H9 (cell line): ENCODE measurements at regions not wholly inside any gene's neighbourhood (a gene's known extent, or its start where the extent isn't known, plus 50 kb on each side); places are given as distances from the start of the nearest gene placed in this dataset.

Experiments used
- DNase-seq: peaks from one replicate; pipeline ENCODE4 v3.0.0-alpha.2; 2017
- H2AFZ ChIP-seq: one replicate; pipeline ENCODE4 v1.6.1; 2013; ENCODE audit warnings: mild to moderate bottlenecking, low read length, control low read depth, moderate library complexity
- H2AK5ac ChIP-seq: 2 replicates; pipeline ENCODE4 v1.6.1; 2013; ENCODE audit warnings: low read length, control low read depth, mixed read lengths; ENCODE audit not compliant: insufficient read length
- H2BK120ac ChIP-seq: one replicate; pipeline ENCODE4 v1.6.1; 2013; ENCODE audit warnings: low read depth, mild to moderate bottlenecking, low read length, control low read depth, inconsistent platforms; ENCODE audit not compliant: poor library complexity, severe bottlenecking
- H2BK12ac ChIP-seq: 2 replicates; pipeline ENCODE4 v1.6.1; 2013; ENCODE audit warnings: low read length, control low read depth, mixed read lengths, low read depth; ENCODE audit not compliant: insufficient read length
- H2BK15ac ChIP-seq: 2 replicates; pipeline ENCODE4 v1.6.1; 2013; ENCODE audit warnings: low read depth, low read length, control low read depth
- H2BK20ac ChIP-seq: one replicate; pipeline ENCODE4 v1.6.1; 2013; ENCODE audit warnings: low read depth, mild to moderate bottlenecking, low read length, control low read depth, inconsistent platforms; ENCODE audit not compliant: poor library complexity, severe bottlenecking
- H2BK5ac ChIP-seq: 2 replicates; pipeline ENCODE4 v1.6.1; 2013; ENCODE audit warnings: low read length, control low read depth, mixed read lengths; ENCODE audit not compliant: insufficient read length
- H3K14ac ChIP-seq: 2 replicates; pipeline ENCODE4 v1.6.1; 2013; ENCODE audit warnings: low read length, control low read depth; ENCODE audit not compliant: insufficient read depth
- H3K18ac ChIP-seq: 2 replicates; pipeline ENCODE4 v1.6.1; 2013; ENCODE audit warnings: low read depth, mild to moderate bottlenecking, mixed read lengths, low read length, control low read depth; ENCODE audit not compliant: insufficient read length
- H3K23ac ChIP-seq: 2 replicates; pipeline ENCODE4 v1.6.1; 2013; ENCODE audit warnings: low read length, control low read depth, mixed read lengths, low read depth; ENCODE audit not compliant: insufficient read length
- H3K23me2 ChIP-seq: 2 replicates; pipeline ENCODE4 v1.6.1; 2013; ENCODE audit warnings: low read depth, mild to moderate bottlenecking, mixed read lengths, low read length, control low read depth; ENCODE audit not compliant: insufficient read length, poor library complexity, severe bottlenecking
- H3K27ac ChIP-seq: 2 replicates; pipeline ENCODE4 v1.5.1; 2013; ENCODE audit warnings: low read length, control low read depth, mixed read lengths, low read depth; ENCODE audit not compliant: insufficient read length
- H3K27me3 ChIP-seq: 2 replicates; pipeline ENCODE4 v1.6.1; 2013; ENCODE audit warnings: low read length, control low read depth, inconsistent platforms; ENCODE audit not compliant: insufficient read depth
- H3K4ac ChIP-seq: 2 replicates; pipeline ENCODE4 v1.6.1; 2013; ENCODE audit warnings: low read depth, mild to moderate bottlenecking, control low read depth, inconsistent platforms, low read length, moderate library complexity
- H3K4me1 ChIP-seq: 2 replicates; pipeline ENCODE4 v1.6.1; 2013; ENCODE audit warnings: low read length, control low read depth, inconsistent platforms; ENCODE audit not compliant: insufficient read depth
- H3K4me2 ChIP-seq: 2 replicates; pipeline ENCODE4 v1.6.1; 2013; ENCODE audit warnings: low read length, control low read depth, mixed read lengths; ENCODE audit not compliant: insufficient read length, insufficient read depth
- H3K56ac ChIP-seq: 2 replicates; pipeline ENCODE4 v1.6.1; 2013; ENCODE audit warnings: low read depth, mild to moderate bottlenecking, mixed read lengths, low read length, control low read depth; ENCODE audit not compliant: insufficient read length
- H3K79me1 ChIP-seq: 2 replicates; pipeline ENCODE4 v1.6.1; 2013; ENCODE audit warnings: low read depth, mild to moderate bottlenecking, moderate library complexity, low read length, control low read depth, inconsistent platforms; ENCODE audit not compliant: insufficient read depth, poor library complexity, severe bottlenecking
- H3K79me2 ChIP-seq: 2 replicates; pipeline ENCODE4 v1.6.1; 2013; ENCODE audit warnings: low read length, control low read depth, inconsistent platforms; ENCODE audit not compliant: insufficient read depth
- H3K9ac ChIP-seq: 2 replicates; pipeline ENCODE4 v1.6.1; 2013; ENCODE audit warnings: low read length, control low read depth, mixed read lengths; ENCODE audit not compliant: insufficient read length; ENCODE audit errors: extremely low read depth
- H3K9me3 ChIP-seq: one replicate; pipeline ENCODE4 v1.6.1; 2013; ENCODE audit warnings: low read depth, low read length, inconsistent platforms; ENCODE audit not compliant: control insufficient read depth
- H3T11ph ChIP-seq: one replicate; pipeline ENCODE4 v1.6.1; 2013; ENCODE audit warnings: mild to moderate bottlenecking, low read length, control low read depth, inconsistent platforms
- H4K20me1 ChIP-seq: one replicate; pipeline ENCODE4 v1.6.1; 2013; ENCODE audit not compliant: control insufficient read depth, insufficient read length, insufficient read depth
- H4K5ac ChIP-seq: 2 replicates; pipeline ENCODE4 v1.6.1; 2013; ENCODE audit warnings: low read depth, mild to moderate bottlenecking, mixed read lengths, low read length, control low read depth; ENCODE audit not compliant: insufficient read length
- H4K8ac ChIP-seq: replicated peaks from 2 replicates; pipeline ENCODE4 v1.6.1; 2013; ENCODE audit warnings: low read length, control low read depth, mixed read lengths, low read depth; ENCODE audit not compliant: insufficient read length
- H4K91ac ChIP-seq: 2 replicates; pipeline ENCODE4 v1.6.1; 2013; ENCODE audit warnings: low read depth, mild to moderate bottlenecking, moderate library complexity, mixed read lengths, low read length, control low read depth; ENCODE audit not compliant: insufficient read length
- H3K27ac Mint-ChIP-seq, 3 experiments: 2 replicates in 2 of 3; 3 replicates in 1 of 3; pipeline ENCODE4 v1.8.0; 2020 to 2021; ENCODE audit warnings: mixed read lengths in 3 of 3, mild to moderate bottlenecking in 1 of 3, moderate library complexity in 1 of 3
- H3K27me3 Mint-ChIP-seq: 2 replicates; pipeline ENCODE4 v1.8.0; 2021; ENCODE audit warnings: low read depth, mild to moderate bottlenecking, moderate library complexity, mixed read lengths
- H3K36me3 Mint-ChIP-seq, 3 experiments: 2 replicates in 2 of 3; 3 replicates in 1 of 3; pipeline ENCODE4 v1.8.0; 2020 to 2021; ENCODE audit warnings: low read depth in 3 of 3, mixed read lengths in 3 of 3; ENCODE audit not compliant: insufficient read depth in 1 of 3
- H3K4me1 Mint-ChIP-seq, 2 experiments: 2 replicates each; pipeline ENCODE4 v1.8.0; 2020; ENCODE audit warnings: mixed read lengths in 2 of 2
- H3K4me3 Mint-ChIP-seq, 2 experiments: 2 replicates in 1 of 2; 3 replicates in 1 of 2; pipeline ENCODE4 v1.8.0; 2020 to 2021; ENCODE audit warnings: mild to moderate bottlenecking in 2 of 2, mixed read lengths in 2 of 2, moderate library complexity in 1 of 2
- H3K9me3 Mint-ChIP-seq, 2 experiments: 2 replicates in 1 of 2; 3 replicates in 1 of 2; pipeline ENCODE4 v1.8.0; 2020; ENCODE audit warnings: mild to moderate bottlenecking in 2 of 2, mixed read lengths in 2 of 2, moderate library complexity in 1 of 2
- WGBS: extraction: QIAGEN DNeasy Blood & Tissue Kit; methylation state at CpG from one replicate; pipeline ENCODE4 v1.1.7; 2013; ENCODE audit warnings: missing lambda C conversion rate, low lambda C conversion rate, mixed read lengths; ENCODE audit not compliant: insufficient read length; ENCODE audit errors: extremely low coverage; 5-methylcytosine and 5-hydroxymethylcytosine counted together
- TF ChIP-seq, protein P1 (sequence below): fragments of 200-600 bp; sonication (generic); conservative IDR thresholded peaks from 3 replicates; pipeline ENCODE4 v1.8.0; 2021; ENCODE audit warnings: antibody characterized with exemption, mild to moderate bottlenecking

GRCh38 chr3:180401226-180401625, 200.7 kb upstream of the TTC14 start:
- Histone ChIP-seq H4K20me1 (no peaks in the 10 kb centered on the region), H4K91ac (no peak overlapping the region), H2BK20ac (no peak overlapping the region), H2AK5ac (no peak overlapping the region), H2BK120ac (no peak overlapping the region), H3K56ac (no peak overlapping the region), H2BK5ac (no peak overlapping the region), H2AFZ (no peak overlapping the region), H4K8ac (no peak overlapping the region), H3K4me1 (no peaks in the 10 kb centered on the region), H3K27me3 (no peaks in the 10 kb centered on the region), H3K23me2 (no peaks in the 10 kb centered on the region), H3K79me2 (no peaks in the 10 kb centered on the region), H3K9ac (no peak overlapping the region), H3K4ac (no peak overlapping the region), H3K4me2 (no peak overlapping the region), H2BK15ac (no peak overlapping the region), H3K9me3 (no peaks in the 10 kb centered on the region), H2BK12ac (no peak overlapping the region), H3K79me1 (no peaks in the 10 kb centered on the region), H3K14ac (no peak overlapping the region), H3T11ph (no peak overlapping the region), H3K18ac (no peak overlapping the region), H3K23ac (no peak overlapping the region), H4K5ac (no peak overlapping the region), H3K27ac (no peak overlapping the region)
- WGBS = no CpG with 5 or more reads among the region's 1 CpG
- Mint-ChIP-seq H3K27me3 (no peaks in the 10 kb centered on the region; the same call in 1 of the 2 replicates), H3K4me3 (no peak overlapping the region), H3K27ac (no peak overlapping the region; a peak in 1 of 7 replicates), H3K4me1 (no peaks in the 10 kb centered on the region), H3K9me3 (no peaks in the 10 kb centered on the region), H3K36me3 (no peaks in the 10 kb centered on the region)
- DNase-seq = no peak
- TF ChIP-seq, protein P1, sequence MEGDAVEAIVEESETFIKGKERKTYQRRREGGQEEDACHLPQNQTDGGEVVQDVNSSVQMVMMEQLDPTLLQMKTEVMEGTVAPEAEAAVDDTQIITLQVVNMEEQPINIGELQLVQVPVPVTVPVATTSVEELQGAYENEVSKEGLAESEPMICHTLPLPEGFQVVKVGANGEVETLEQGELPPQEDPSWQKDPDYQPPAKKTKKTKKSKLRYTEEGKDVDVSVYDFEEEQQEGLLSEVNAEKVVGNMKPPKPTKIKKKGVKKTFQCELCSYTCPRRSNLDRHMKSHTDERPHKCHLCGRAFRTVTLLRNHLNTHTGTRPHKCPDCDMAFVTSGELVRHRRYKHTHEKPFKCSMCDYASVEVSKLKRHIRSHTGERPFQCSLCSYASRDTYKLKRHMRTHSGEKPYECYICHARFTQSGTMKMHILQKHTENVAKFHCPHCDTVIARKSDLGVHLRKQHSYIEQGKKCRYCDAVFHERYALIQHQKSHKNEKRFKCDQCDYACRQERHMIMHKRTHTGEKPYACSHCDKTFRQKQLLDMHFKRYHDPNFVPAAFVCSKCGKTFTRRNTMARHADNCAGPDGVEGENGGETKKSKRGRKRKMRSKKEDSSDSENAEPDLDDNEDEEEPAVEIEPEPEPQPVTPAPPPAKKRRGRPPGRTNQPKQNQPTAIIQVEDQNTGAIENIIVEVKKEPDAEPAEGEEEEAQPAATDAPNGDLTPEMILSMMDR = no peak
